ENCODE measurements at regions not wholly inside any gene's neighbourhood (a gene's known extent, or its start where the extent isn't known, plus 50 kb on each side); places are given as distances from the start of the nearest gene placed in this dataset.

- TF ChIP-seq ZC3H10 (CRISPR knock-in tag; IDR thresholded peaks at IDR 0.05) (no peak), ZNF8 (CRISPR knock-in tag; IDR thresholded peaks at IDR 0.05) (no peak), SNAI2 (CRISPR knock-in tag; IDR thresholded peaks at IDR 0.05) (no peak), PPARA (CRISPR knock-in tag; IDR thresholded peaks at IDR 0.05; ENCODE audit: borderline replicate concordance) (no peak), ZNF70 (CRISPR knock-in tag; IDR thresholded peaks at IDR 0.05) (no peak), ZNF565 (CRISPR knock-in tag; conservative IDR thresholded peaks at IDR 0.05; ENCODE audit: low read depth) (no peak), ARNTL (CRISPR knock-in tag; IDR thresholded peaks at IDR 0.05; ENCODE audit: borderline replicate concordance, low read depth) (no peak), CSRNP3 (CRISPR knock-in tag; IDR thresholded peaks at IDR 0.05) (no peak), PATZ1 (CRISPR knock-in tag; IDR thresholded peaks at IDR 0.05; ENCODE audit: borderline replicate concordance) (no peak), ESRRG (CRISPR knock-in tag; IDR thresholded peaks at IDR 0.05) (no peak)
Observed at GRCh38 chr14:94914191-94914590, 144.3 kb upstream of the GSC start.
